ENCODE measurements at regions not wholly inside any gene's neighbourhood (a gene's known extent, or its start where the extent isn't known, plus 50 kb on each side); places are given as distances from the start of the nearest gene placed in this dataset.

- ChIA-PET POLR2A (no interaction called here), CTCF (interaction anchor here (1.0 to 2.0 kb wide), 7 partner anchors 13 to 626 kb away, joined by 3 to 5 read pairs (median 3); a partner anchor contains a TSS)
- TF ChIP-seq, protein P1, sequence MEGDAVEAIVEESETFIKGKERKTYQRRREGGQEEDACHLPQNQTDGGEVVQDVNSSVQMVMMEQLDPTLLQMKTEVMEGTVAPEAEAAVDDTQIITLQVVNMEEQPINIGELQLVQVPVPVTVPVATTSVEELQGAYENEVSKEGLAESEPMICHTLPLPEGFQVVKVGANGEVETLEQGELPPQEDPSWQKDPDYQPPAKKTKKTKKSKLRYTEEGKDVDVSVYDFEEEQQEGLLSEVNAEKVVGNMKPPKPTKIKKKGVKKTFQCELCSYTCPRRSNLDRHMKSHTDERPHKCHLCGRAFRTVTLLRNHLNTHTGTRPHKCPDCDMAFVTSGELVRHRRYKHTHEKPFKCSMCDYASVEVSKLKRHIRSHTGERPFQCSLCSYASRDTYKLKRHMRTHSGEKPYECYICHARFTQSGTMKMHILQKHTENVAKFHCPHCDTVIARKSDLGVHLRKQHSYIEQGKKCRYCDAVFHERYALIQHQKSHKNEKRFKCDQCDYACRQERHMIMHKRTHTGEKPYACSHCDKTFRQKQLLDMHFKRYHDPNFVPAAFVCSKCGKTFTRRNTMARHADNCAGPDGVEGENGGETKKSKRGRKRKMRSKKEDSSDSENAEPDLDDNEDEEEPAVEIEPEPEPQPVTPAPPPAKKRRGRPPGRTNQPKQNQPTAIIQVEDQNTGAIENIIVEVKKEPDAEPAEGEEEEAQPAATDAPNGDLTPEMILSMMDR (IDR thresholded peaks at IDR 0.05; ENCODE audit: control extremely low read depth, extremely low read depth, low read depth, missing control alignments), result no peak
- no peak for DNase-seq (ENCODE audit: extremely low spot score)
These were observed 74.8 kb upstream of the GLS start for GRCh38 chr2:190805843-190806242.

- CTCF ChIA-PET, result interaction anchor here (1.0 to 1.8 kb wide), 3 partner anchors 14 to 425 kb away, joined by 3 to 5 read pairs (median 3); no protein-coding TSS in a partner anchor
- TF ChIP-seq, protein P1 (IDR thresholded peaks at IDR 0.05; ENCODE audit: control extremely low read depth, extremely low read depth, low read depth, missing control alignments), result no peak
- no peak for DNase-seq (ENCODE audit: extremely low spot score)
- POLR2A ChIA-PET, result no interaction called here
These were observed 72.7 kb upstream of the GLS start for GRCh38 chr2:190807886-190808285.

- no peak for DNase-seq (ENCODE audit: extremely low spot score)
- TF ChIP-seq, protein P1 (IDR thresholded peaks at IDR 0.05; ENCODE audit: control extremely low read depth, extremely low read depth, low read depth, missing control alignments), result no peak
- ChIA-PET CTCF (interaction anchor here (1.4 to 2.0 kb wide), 4 partner anchors 11 to 30 kb away, joined by 4 to 6 read pairs (median 5); no protein-coding TSS in a partner anchor), POLR2A (no interaction called here)
These were observed 71.4 kb upstream of the GLS start for GRCh38 chr2:190809139-190809764.

DNA sequence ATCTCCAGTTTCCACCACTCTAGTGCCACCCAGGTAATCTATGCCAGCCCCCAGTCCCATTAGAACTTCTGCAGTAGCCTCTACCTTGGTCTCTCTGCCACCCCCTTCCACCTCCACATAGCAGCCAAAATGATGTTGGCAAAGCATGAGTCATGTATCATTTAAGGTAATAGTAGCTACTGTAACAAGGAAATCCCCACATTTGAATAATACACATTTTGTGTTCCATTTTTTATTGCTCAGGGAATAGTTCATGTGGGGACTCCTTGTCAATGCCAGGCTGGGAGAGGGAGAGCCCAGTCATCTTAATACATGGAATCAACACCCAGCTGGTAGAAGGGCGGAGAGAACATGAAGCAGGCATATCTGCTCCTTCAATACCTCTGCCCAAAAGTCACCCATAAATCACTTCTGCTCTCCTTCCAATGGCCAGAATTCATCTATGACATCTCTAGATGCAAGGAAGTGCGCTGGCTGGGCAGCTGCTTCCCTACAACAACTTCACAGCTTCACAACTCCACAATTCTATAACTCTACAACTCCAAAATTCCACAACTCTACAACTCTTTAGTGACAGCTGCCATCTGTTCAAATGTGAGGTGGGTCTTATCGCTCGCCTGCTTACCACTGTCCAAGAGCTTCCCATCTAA is 70.6 kb upstream of the GLS start:
- TF ChIP-seq, protein P1 (IDR thresholded peaks at IDR 0.05; ENCODE audit: control extremely low read depth, extremely low read depth, low read depth, missing control alignments), result no peak
- no peak for DNase-seq (ENCODE audit: extremely low spot score)
- ChIA-PET CTCF (interaction anchor here (0.7 to 2.0 kb wide), 4 partner anchors 10 to 30 kb away, joined by 3 to 6 read pairs (median 4); no protein-coding TSS in a partner anchor), POLR2A (no interaction called here)

GRCh38 chr2:190810981-190811587 is 69.5 kb upstream of the GLS start:
- DNase-seq (ENCODE audit: extremely low spot score), result no peak
- CTCF ChIA-PET, result interaction anchor here (1.3 to 2.0 kb wide), 2 partner anchors 19 to 31 kb away, joined by 4 read pairs; no protein-coding TSS in a partner anchor
- POLR2A ChIA-PET, result no interaction called here
- TF ChIP-seq, protein P1 (IDR thresholded peaks at IDR 0.05; ENCODE audit: control extremely low read depth, extremely low read depth, low read depth, missing control alignments), result no peak

DNA sequence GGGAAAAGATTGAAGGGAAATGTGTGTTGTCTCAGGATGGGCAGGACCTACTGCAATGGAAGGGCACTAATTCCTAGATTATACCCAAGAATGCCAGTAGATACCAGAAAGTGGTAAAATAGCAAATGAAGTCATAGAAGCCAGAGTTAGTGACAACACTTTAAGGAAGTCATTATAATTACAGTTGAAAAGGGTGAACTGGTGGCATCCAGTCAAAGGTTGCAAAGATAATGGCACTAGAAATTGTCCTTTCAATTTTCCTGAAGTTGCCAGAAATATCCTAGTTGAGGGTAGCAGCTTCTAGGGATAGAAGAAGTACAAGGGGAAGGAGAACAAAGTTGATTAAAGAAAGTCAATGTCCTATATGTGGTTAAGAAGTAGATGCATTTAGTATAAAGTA is 68.8 kb upstream of the GLS start:
- ChIA-PET POLR2A (no interaction called here), CTCF (interaction anchor here (1.3 to 1.6 kb wide), 2 partner anchors 18 to 31 kb away, joined by 4 read pairs; no protein-coding TSS in a partner anchor)
- no peak for DNase-seq (ENCODE audit: extremely low spot score)
- TF ChIP-seq, protein P1 (IDR thresholded peaks at IDR 0.05; ENCODE audit: control extremely low read depth, extremely low read depth, low read depth, missing control alignments), result no peak
